GM21619 (cell line): ENCODE measurements at regions not wholly inside any gene's neighbourhood (a gene's known extent, or its start where the extent isn't known, plus 50 kb on each side); places are given as distances from the start of the nearest gene placed in this dataset.
"Not testable (repeated sequence)": the region's sequence is repeated elsewhere in the genome, so short reads cannot be mapped to it uniquely, and the experiment has no call there.

Experiments used
- ATAC-seq: cut with Tn5 transposase; IDR thresholded peaks from one replicate; pipeline ENCODE4 v1.9.1; 2021; ENCODE audit not compliant: unreplicated experiment

GRCh38 chr5:110812639-110813038 lies 73.8 kb downstream of the SLC25A46 start:
- no peak for ATAC-seq

GRCh38 chr5:110815916-110816605 lies 77.3 kb downstream of the SLC25A46 start:
- no peak for ATAC-seq

- no peak for ATAC-seq
These were observed 78.7 kb downstream of the SLC25A46 start for GRCh38 chr5:110817459-110817858.

DNA sequence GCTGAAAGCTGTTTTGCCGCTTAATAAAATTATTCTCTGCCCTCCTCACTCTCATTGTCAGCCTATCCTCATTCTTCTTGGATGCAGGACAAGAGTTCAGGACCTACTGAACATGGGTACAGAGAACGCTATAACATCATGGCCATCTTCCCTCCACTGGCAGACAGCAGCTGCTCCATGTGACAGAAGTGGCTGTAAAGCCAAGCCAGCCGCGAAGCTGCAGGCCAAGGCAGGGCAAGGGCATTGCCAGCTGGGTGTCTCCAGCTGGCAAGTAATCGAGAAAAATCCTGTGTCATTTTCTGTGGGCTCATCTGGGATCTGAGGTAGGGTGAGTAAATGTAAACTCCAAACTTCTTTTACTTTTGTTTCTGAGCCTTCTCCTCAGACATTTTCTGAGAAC lies 84.8 kb downstream of the SLC25A46 start:
- no peak for ATAC-seq

GRCh38 chr5:110824936-110825441 lies 86.2 kb downstream of the SLC25A46 start:
- ATAC-seq, result no peak

GRCh38 chr5:110832683-110833082 lies 93.9 kb downstream of the SLC25A46 start:
- ATAC-seq, result peak; percentile 57

- not testable (repeated sequence) for ATAC-seq
These were observed 96.1 kb downstream of the SLC25A46 start for GRCh38 chr5:110834933-110835332.

DNA sequence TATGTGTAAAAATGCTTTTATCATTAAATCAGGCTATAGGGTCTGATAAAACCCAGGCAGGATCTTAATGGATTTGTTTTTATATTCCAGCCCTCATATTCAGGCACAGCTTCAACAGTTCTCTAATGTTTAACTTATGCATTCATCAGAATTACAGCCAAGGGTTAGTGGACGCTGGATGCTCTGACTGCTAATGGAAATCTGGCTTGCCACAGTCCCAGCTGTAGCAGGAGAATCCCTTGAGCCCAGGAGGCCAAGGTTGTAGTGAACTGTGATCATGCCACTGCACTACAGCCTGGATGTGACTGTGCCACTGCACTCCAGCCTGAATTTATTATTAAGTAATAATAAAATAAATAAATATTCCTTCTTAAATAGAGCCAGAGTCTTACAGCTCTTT lies 98.0 kb downstream of the SLC25A46 start:
- ATAC-seq, result no peak

- not testable (repeated sequence) for ATAC-seq
These were observed 99.5 kb downstream of the SLC25A46 start for GRCh38 chr5:110838357-110838756.

DNA sequence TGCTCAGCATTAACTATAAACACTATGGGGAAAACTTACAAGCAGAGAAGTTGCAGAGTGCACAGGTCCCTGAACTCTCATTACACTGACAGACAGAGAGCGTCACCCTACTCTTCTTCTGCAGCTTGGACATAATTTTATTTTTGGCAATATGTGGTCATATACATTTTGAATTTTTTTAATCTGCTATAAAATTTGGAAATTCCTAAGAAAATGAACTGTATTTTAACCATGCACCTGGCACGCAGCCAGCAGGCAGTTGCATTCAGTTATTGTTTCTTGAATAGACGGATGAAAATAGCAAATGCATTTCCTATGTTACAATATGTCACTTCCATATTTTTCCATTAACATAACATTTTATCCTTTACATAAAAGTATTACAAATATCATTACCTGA lies 100.2 kb downstream of the SLC25A46 start:
- no peak for ATAC-seq

GRCh38 chr5:110840347-110840960 lies 101.6 kb downstream of the SLC25A46 start:
- ATAC-seq, result no peak

- no peak for ATAC-seq
These were observed 102.3 kb downstream of the SLC25A46 start for GRCh38 chr5:110841137-110841536.

DNA sequence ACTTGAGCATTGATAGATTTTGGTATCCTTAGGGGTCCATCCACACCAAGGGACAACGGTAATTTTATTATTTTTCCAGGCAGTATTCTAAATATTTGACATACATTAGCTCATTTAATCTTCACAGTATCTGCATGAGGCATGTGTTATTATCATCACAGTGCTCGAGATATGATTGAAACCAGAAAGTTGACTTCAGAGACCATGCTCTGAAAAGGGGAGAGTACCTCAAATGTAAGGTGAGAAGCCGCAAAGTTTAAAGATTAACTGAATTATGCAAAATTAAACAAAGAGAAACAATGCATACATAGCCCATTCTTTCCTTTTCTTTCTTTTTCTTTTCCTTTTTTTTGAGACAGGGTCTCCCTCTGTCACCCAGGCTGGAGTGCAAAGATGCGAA lies 104.1 kb downstream of the SLC25A46 start:
- ATAC-seq, result no peak

DNA sequence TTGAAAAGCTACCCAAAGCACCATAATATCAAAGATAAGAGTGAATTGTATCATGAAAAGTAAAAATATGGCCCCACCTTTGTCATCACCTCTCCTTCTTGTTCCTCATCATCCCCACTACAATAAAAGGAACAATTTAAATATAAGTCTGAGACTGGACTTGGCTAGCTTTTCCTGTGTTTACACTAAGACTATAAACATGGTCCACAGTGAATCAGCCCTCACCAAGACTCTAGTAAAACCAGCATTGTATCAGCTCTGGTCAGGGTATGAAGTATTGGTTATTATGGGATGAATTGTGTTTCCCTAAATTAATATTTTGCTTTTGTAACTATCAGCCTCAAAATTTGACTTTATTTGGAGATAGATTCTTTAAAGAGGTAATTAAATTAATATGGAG lies 105.4 kb downstream of the SLC25A46 start:
- ATAC-seq, result no peak

DNA sequence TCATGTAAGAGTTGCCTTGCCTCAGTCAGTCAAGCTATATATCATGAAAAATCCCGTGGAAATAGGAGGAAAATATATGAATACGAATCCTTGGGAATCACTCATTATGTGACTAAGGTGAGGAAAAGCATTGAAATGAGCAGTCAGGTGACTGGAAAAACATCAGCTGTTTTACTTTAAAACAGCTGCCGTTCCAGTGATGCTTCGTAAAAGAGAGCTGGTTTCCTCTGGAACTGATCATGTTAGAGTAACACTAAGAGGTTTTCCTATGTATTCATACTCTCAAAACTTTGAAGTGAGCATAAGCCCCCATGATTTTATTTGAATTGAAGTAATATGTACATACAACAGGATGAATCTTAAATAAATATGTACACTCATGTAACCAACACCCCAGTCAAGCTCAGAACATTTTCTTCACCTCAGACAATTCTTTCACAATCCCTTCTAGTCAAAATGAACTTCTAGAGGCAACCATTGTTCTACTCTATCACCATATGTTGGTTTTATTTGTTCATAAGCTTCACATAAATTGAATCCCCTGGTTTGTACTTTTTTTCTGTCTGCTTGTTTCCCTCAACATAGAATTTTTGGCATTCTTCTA lies 107.7 kb downstream of the SLC25A46 start:
- no peak for ATAC-seq

- ATAC-seq, result no peak
These were observed 112.5 kb downstream of the SLC25A46 start for GRCh38 chr5:110851357-110851756.

- ATAC-seq, result peak; percentile 99
These were observed 113.2 kb downstream of the SLC25A46 start for GRCh38 chr5:110852053-110852452.

- ATAC-seq, result no peak
These were observed 113.7 kb downstream of the SLC25A46 start for GRCh38 chr5:110852541-110852940.

DNA sequence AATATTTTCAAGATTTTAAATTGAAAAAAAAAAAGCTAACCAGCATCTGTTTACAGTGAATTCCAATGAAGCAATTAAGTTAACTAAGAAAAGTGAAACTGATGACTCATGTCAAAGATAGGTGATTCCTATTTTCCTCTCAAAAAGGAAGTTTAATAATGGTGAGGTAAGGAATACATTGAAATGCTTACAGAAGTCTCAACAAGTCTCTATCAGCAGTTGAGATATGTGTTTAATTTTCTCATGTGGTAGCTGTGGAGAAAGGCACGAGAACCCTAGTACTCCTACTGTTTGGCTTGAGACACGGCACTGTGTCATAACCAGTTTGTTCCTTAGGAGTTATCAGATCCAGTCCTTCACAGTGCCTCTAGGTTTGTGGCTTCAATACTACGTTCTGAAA lies 114.5 kb downstream of the SLC25A46 start:
- no peak for ATAC-seq

DNA sequence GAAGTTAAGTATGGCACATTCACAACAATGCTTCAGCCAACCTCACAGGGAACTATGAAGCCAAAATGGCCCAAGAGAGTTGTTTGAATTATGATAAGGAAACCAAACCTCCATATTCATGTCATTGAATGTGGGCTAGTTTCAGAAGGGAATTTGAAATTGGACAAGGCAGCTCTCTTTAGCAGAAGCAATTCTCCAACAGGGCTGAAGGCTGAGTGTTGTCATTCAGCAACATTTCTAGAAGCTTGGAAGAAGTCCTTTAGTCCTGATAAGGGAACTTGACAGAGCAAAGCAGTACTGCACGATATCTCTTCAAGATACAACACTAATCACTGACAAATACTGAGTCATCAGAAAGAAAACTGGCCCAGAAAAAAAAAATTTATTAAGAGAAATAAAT lies 115.4 kb downstream of the SLC25A46 start:
- no peak for ATAC-seq

DNA sequence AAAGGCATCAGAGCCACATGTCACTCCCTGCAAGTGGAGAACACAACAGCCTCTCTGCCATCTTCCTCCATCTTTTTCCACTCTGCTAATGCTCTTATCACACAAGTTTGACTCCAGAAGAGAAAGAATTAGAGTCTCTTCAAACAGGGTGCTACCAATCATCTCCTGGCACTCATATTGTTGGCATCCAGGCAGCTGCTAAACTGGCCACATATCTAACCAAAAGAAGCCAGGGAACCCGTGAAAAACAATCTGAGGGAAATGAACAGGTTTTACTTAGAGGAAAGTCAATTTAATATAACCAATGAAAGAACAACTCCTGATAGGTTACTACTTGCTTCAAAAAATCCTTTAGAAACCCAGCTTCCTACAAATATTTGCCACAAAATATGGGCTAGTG lies 117.2 kb downstream of the SLC25A46 start:
- ATAC-seq, result no peak

- ATAC-seq, result peak; percentile 73
These were observed 126.7 kb downstream of the SLC25A46 start for GRCh38 chr5:110865400-110866094.
